ENCODE measurements at regions not wholly inside any gene's neighbourhood (a gene's known extent, or its start where the extent isn't known, plus 50 kb on each side); places are given as distances from the start of the nearest gene placed in this dataset.

DNA sequence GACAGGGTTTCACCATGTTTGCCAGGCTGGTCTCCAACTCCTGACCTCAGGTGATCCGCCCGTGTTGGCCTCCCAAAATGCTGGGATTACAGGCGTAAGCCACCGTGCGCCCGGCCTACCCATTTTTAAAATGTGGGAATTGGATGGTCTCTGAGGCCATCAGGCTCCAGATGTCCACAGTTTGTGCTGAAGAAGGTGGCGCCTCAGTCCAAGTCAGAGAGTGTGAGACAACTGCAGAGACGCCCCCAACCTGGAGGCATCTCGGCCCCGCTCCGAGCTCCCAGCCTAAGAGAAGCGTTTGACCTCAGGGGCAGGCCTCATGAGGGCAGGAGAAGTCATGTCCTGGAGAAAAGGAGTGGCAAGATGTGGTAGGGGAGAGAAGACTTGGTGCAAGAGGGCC lies 146.5 kb downstream of the MRM1 start:
- WGBS, 2 donors, result 94 to 95% methylated on average over 12 of the region's 12 CpGs
- H3K4me1 ChIP-seq, result no peaks in the 10 kb centered on the region
- no peaks in the 10 kb centered on the region for H3K36me3 ChIP-seq
- no peak overlapping the region for H3K4me3 ChIP-seq
- peaks cover 0 to 25% (median 13%) of the 10 kb centered on the region in 3 donors for H3K27me3 ChIP-seq
- H3K27ac ChIP-seq, result no peak overlapping the region
- TF ChIP-seq POLR2A (IDR thresholded peaks at IDR 0.05), result no peak
- TF ChIP-seq POLR2AphosphoS5 (IDR thresholded peaks at IDR 0.05), result no peak
- no peak for TF ChIP-seq CTCF (IDR thresholded peaks at IDR 0.05)
- intact Hi-C loops (cut with DNase I), result no loop called here
- H3K9me3 ChIP-seq, result no peaks in the 10 kb centered on the region
- DNase-seq, result no peak

DNA sequence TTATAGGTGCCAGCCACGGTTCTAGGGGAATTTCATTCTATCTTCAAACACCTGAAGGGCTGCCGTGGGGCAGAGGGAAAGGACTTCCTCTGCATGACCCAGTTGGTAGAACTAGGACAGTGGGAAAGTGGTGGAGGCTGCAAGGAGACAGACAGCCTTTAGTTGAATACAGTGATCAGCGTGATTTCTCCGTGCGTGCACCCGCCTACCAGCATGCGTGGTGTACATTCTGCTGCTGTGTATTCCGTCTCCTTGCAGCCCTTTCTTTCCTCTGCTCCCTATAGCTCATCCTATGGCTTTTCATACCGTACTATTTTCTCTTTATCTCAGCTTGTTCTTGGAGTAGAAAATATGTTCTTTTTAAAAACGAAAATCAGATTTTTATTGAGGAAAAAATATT lies 146.9 kb downstream of the MRM1 start:
- H3K9me3 ChIP-seq, result no peaks in the 10 kb centered on the region
- 73 to 78% methylated on average over 10 of the region's 10 CpGs for WGBS, 2 donors
- H3K4me1 ChIP-seq, result no peaks in the 10 kb centered on the region
- peaks cover 0 to 29% (median 13%) of the 10 kb centered on the region in 3 donors for H3K27me3 ChIP-seq
- TF ChIP-seq EP300 (IDR thresholded peaks at IDR 0.05) (no peak), POLR2A (IDR thresholded peaks at IDR 0.05) (no peak), POLR2AphosphoS5 (IDR thresholded peaks at IDR 0.05) (no peak), CTCF (IDR thresholded peaks at IDR 0.05) (no peak)
- no peak for DNase-seq
- intact Hi-C loops (cut with DNase I), result no loop called here
- no peak overlapping the region for H3K4me3 ChIP-seq
- no peaks in the 10 kb centered on the region for H3K36me3 ChIP-seq
- no peak overlapping the region for H3K27ac ChIP-seq

GRCh38 chr17:36749493-36749892 lies 148.1 kb downstream of the MRM1 start:
- no peaks in the 10 kb centered on the region for H3K4me1 ChIP-seq
- no peaks in the 10 kb centered on the region for H3K36me3 ChIP-seq
- peaks cover 0 to 31% (median 13%) of the 10 kb centered on the region in 3 donors for H3K27me3 ChIP-seq
- H3K4me3 ChIP-seq, result no peak overlapping the region
- no peak overlapping the region for H3K27ac ChIP-seq
- 75% methylated on average over 17 of the region's 17 CpGs for WGBS, 2 donors
- DNase-seq, result no peak
- TF ChIP-seq EP300 (IDR thresholded peaks at IDR 0.05), result no peak
- TF ChIP-seq CTCF (IDR thresholded peaks at IDR 0.05), result no peak
- TF ChIP-seq POLR2A (IDR thresholded peaks at IDR 0.05), result no peak
- TF ChIP-seq POLR2AphosphoS5 (IDR thresholded peaks at IDR 0.05), result no peak
- no peaks in the 10 kb centered on the region for H3K9me3 ChIP-seq
- intact Hi-C loops (cut with DNase I), result no loop called here

GRCh38 chr17:36750316-36750885 lies 149.0 kb downstream of the MRM1 start:
- H3K27ac ChIP-seq, result no peak overlapping the region
- H3K4me3 ChIP-seq, result no peak overlapping the region
- intact Hi-C loops (cut with DNase I), result no loop called here
- no peak for TF ChIP-seq POLR2A (IDR thresholded peaks at IDR 0.05)
- no peak for TF ChIP-seq CTCF (IDR thresholded peaks at IDR 0.05)
- TF ChIP-seq EP300 (IDR thresholded peaks at IDR 0.05), result no peak
- no peak for TF ChIP-seq POLR2AphosphoS5 (IDR thresholded peaks at IDR 0.05)
- WGBS, 2 donors, result 90 to 93% methylated on average over 10 of the region's 10 CpGs
- no peak for DNase-seq
- no peaks in the 10 kb centered on the region for H3K4me1 ChIP-seq
- peaks cover 0 to 36% (median 13%) of the 10 kb centered on the region in 3 donors for H3K27me3 ChIP-seq
- no peaks in the 10 kb centered on the region for H3K9me3 ChIP-seq
- H3K36me3 ChIP-seq, result no peaks in the 10 kb centered on the region
